Activated CD8-positive, alpha-beta memory T cell treated with anti-CD3 and anti-CD28 coated beads, Interleukin-2, amount 50 U/mL, for 1 hour (primary cell): ENCODE measurements at regions not wholly inside any gene's neighbourhood (a gene's known extent, or its start where the extent isn't known, plus 50 kb on each side); places are given as distances from the start of the nearest gene placed in this dataset.
"Not testable (repeated sequence)": the region's sequence is repeated elsewhere in the genome, so short reads cannot be mapped to it uniquely, and the experiment has no call there.

Experiments used
- DNase-seq: peaks from one replicate; pipeline ENCODE4 v3.0.0-alpha.2; 2020; ENCODE audit errors: extremely low read depth

DNA sequence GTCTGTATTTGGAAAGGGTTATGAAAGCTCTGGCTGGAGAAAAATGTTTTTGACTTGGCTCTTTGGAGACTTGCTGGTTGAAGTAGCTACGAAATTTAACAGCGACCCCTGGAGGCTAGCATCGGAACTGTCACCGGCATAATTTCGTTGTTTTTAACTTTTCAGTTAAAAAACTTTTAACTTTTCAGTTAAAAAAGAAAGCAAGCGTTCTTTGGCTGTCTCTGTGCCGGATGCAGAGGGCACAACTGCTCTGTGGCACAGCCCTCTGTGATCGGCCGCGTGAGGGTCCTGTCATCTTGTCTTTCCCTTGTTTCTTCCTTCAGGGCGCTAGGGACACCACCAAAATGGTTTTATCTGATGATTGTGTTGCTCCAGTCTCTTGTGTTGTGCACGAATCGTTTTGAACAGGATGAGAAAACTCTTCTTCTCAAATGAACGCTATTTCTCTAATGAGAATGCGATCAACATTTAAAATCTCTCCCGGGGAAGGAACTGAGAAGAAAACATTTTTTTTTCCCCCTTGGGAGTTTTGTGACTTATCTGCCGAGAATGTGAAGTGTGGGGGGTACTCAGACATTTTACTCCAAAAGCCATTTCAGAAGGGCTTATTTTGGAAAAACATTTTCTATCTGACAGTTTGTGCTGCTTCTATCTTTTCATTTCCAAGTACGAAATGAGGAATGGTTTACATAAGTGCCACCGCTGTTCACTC, 57.1 kb downstream of the ADCYAP1 start:
- no peak for DNase-seq

DNA sequence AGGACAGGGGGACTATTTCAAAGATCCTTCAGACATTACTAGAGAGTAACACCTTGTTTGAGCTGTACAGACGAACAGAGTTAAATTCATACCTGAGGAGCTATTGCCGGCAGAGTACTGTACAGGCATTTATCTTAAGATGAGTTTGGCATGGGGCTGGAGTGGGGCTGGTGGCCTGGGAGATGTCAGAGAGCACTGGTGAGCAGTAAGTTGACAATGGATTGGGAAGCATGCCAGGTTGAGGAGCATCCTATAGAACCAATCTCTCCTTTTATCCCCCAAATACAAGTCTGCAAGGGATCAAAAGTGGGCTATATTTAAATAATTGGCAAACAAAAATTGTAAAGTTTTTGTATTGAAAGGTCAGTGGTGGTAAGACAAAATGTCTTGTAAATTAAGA, 58.6 kb downstream of the ADCYAP1 start:
- no peak for DNase-seq

DNA sequence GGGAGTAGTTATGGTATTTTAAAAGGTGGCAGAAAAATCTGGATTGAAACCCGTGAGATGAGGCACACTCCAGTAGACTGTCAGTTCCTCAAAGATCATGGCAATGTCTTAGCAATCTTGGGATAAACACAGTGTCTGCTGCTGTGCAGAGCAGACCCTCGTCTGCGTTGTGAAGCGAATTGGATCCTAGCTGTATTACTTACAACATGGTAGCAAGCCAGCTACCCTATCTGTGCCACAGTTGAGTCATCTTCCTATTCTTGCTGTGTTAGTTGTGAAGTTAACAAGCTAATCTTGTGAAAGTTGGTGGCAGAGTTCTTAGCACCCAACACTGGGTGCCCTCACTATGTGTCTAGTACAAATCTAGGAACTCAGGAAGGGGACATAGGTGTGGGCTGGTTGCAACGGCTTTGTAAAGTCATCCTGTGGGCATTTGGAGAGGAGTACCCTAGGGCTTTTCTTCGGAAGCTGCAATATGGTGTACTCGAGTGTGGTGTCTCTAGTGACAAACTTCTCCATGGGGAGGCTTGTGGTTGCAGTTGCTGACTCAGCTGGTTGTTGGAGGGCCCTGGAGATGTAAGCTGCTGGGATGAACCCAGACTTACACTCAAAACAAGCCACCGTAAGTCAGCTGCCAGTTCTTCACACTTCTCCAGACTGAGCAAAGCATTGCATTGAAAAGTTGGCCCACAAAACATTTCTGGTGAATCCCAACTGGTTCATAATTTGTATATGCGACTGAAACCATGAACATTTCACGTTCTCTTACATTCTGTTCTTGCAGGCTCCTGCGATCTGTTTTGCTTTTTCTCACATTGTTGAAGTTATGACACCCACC, 61.5 kb downstream of the ADCYAP1 start:
- no peak for DNase-seq

DNA sequence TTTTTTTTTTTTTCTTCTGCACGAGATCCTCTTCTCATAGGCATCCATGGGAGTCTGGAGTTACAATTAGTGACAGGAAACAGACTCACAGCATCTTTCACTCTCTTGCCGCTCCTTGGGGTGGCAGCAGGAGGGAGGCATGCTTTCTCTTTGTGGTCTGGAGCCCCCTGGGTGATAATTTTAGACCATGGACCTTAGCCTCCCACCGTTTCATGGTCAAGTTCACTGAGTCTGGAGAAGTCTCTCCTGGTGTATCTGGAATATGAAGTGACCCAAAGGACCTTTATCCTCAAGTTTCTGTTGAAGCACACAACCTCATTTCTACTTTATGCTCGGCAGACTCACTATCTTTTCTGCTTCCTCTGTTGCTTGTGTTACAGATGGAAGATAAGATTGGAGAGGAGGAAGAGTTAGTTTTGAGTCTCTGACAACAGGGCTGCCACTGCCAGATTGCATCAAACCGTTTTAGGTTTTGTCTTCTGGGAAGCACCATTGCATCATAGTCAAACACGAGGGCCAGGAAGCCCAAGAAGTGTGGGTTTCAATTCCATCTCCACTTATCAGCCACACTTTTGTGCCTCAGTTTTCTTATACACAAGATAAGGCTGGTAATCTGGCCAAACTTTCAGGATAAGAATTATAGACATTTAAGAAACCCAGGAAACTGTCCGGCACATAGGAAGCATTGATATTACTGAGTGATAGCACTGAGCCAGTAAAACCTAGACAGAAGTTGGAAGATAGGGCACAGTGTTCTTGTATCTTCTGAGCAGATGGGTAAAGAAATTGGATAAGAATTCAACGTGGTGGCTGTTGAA, 62.3 kb downstream of the ADCYAP1 start:
- DNase-seq: no peak

DNA sequence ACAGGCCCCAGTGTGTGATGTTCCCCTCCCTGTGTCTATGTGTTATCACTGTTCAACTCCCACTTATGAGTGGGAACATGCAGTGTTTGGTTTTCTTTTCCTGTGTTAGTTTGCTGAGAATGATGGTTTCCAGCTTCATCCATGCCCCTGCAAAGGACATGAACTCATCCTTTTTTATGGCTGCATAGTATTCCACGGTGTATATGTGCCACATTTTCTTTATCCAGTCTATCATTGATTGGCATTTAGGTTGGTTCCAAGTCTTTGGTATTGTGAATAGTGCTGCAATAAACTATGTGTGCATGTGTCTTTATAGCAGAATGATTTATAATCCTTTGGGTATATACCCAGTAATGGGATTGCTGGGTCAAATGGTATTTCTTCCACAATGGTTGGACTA, 64.2 kb downstream of the ADCYAP1 start:
- not testable (repeated sequence) for DNase-seq

DNA sequence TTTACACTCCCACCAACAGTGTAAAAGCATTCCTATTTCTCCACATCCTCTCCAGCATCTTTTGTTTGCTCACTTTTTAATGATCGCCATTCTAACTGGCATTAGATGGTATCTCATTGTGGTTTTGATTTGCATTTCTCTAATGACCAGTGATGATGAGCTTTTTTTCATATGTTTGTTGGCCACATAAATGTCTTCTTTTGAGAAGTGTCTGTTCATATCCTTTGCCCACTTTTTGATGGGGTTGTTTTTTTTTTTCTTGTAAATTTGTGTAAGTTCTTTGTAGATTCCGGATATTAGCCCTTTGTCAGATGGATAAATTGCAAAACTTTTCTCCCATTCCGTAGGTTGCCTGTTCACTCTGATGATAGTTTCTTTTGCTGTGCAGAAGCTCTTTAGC, 64.6 kb downstream of the ADCYAP1 start:
- DNase-seq: not testable (repeated sequence)

DNA sequence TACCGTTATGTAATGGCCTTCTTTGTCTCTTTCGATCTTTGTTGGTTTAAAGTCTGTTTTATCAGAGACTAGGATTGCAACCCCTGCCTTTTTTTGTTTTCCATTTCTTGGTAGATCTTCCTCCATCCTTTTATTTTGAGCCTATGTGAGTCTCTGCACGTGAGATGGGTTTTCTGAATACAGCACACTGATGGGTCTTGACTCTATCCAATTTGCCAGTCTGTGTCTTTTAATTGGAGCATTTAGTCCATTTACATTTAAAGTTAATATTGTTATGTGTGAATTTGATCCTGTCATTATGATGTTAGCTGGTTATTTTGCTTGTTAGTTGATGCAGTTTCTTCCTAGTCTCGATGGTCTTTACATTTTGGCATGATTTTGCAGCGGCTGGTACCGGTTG, 69.9 kb downstream of the ADCYAP1 start:
- not testable (repeated sequence) for DNase-seq

DNA sequence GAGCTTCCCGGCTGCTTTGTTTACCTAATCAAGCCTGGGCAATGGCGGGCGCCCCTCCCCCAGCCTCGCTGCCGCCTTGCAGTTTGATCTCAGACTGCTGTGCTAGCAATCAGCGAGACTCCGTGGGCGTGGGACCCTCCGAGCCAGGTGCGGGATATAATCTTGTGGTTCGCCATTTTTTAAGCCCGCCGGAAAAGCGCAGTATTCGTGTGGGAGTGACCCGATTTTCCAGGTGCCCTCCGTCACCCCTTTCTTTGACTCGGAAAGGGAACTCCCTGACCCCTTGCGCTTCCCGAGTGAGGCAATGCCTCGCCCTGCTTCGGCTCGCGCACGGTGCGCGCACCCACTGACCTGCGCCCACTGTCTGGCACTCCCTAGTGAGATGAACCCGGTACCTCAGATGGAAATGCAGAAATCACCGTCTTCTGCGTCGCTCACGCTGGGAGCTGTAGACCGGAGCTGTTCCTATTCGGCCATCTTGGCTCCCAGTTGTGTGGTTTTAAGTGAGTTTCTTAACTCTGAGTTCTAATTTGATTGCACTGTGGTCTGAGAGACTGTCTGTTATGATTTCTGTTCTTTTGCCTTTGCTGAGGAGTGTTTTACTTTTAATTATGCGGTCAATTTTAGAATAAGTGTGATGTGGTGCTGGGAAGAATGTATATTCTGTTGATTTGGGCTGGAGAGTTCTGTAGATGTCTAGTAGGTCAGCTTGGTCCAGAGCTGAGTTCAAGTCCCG, 71.9 kb downstream of the ADCYAP1 start:
- not testable (repeated sequence) for DNase-seq

DNA sequence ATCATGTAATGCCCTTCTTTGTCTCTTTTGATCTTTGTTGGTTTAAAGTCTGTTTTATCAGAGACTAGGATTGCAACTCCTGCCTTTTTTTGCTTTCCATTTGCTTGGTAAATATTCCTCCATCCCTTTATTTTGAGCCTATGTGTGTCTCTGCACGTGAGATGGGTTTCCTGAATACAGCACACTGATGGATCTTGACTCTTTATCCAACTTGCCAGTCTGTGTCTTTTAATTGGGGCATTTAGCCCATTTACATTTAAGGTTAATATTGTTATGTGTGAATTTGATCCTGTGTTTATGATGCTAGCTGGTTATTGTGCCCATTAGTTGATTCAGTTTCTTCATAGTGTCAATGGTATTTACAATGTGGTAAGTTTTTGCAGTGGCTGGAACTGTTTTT, 72.7 kb downstream of the ADCYAP1 start:
- DNase-seq: not testable (repeated sequence)

DNA sequence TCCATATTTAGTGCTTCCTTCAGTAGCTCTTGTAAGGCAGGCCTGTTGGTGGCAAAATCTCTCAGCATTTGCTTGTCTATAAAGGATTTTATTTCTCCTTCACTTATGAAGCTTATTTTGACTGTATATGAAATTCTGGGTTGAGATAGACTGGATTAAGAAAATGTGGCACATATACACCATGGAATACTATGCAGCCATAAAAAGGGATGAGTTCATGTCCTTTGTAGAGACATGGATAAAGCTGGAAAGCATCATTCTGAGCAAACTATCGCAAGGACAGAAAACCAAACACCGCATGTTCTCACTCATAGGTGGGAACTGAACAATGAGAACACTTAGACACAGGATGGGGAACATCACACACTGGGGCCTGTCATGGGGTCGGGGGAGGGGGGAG, 73.1 kb downstream of the ADCYAP1 start:
- DNase-seq: not testable (repeated sequence)

DNA sequence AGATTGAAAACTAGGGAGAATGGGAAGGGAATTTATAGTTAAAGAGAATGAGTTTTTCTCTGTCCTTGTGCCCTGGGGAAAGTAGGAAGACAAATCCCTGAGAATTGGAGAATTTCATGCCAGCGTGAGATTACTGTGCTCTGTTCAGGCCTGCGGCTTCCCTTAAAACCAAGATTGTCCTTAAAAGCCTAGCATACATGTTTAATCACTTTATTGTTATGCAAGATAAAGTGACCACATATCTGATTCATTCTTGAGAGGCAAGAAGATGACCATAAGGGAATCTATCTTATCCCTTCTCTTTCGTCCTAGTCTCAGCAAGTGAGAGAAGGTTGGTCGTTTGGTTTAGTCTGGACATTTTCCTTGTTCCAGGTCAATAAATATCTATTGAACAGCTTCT, 75.9 kb downstream of the ADCYAP1 start:
- no peak for DNase-seq

DNA sequence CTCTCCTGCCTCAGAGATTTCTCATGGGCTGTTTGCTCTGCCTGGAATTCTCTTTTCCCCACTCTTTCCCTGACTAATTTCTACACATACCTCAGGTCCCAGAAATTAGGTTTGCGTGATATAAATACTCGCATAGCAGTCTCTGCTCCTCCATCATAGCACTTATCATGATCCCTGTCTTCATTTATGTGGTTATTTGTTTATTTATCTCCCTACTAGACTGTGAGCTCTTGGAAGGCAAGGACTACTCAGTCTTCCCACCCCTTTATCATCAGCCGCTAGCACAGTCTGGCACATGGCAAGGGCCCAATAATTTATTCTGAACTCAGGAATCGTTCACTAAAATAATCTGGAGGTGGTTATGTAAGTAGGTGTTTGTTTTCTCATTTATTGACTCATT, 79.3 kb downstream of the ADCYAP1 start:
- DNase-seq: no peak

DNA sequence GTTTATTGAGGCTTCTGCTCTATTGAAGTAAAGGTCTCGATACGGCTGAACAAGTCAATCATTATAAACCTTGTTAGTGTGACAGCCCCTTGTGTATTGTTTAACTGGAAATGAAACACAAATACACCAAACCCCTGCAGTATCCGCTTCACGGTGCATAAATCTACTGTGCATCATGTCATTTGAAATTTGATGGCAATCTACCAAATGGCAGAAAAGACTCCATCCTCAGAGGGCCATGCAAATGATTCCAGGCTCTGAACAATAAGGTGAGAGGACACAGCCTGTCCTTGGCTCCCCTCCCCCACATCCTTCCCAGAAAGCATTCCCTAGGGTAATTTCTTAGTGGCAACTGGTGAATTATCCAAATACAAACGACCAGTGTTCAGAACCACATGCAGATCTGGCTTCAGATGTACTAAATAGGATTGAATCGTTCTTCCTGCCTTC, 80.6 kb downstream of the ADCYAP1 start:
- DNase-seq: no peak

DNA sequence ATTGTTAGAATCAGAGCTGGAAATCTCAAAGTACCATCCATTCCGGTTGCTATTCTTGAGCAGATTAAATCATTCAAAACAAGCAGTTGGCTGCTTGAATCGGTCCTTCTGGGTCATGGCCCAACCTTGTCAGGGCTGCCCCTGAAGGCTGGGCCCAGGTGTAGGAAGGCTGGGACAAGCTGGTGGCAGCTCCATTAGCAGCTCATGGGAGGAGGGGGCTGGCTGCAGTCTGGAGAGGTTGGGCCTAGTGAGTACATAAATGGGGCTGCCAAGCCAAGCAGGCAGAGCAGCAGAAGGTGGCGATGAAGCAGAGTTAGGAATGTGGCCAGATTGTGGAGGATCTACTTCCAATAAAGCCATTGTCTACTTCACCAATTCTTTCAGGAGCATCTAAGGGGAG, 81.4 kb downstream of the ADCYAP1 start:
- DNase-seq: no peak

DNA sequence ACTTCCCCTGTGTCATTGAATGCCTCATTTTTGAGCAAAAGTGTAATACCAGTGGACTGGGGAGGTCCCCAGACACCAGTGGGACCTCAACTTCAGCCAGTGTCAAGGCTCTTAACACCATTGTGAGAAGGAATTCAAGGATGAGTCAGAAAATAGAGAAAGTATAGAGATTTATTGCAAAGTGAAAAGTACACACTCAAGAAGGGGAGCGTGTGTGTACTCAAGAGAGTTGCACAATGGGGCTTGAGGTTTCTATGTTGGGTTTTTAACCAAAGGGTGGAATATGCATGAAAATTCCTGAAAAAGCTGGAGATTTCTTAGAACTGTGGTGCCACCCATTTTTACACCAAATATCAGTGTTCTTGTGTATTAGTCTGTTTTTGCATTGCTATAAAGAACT, 81.9 kb downstream of the ADCYAP1 start:
- DNase-seq: no peak

DNA sequence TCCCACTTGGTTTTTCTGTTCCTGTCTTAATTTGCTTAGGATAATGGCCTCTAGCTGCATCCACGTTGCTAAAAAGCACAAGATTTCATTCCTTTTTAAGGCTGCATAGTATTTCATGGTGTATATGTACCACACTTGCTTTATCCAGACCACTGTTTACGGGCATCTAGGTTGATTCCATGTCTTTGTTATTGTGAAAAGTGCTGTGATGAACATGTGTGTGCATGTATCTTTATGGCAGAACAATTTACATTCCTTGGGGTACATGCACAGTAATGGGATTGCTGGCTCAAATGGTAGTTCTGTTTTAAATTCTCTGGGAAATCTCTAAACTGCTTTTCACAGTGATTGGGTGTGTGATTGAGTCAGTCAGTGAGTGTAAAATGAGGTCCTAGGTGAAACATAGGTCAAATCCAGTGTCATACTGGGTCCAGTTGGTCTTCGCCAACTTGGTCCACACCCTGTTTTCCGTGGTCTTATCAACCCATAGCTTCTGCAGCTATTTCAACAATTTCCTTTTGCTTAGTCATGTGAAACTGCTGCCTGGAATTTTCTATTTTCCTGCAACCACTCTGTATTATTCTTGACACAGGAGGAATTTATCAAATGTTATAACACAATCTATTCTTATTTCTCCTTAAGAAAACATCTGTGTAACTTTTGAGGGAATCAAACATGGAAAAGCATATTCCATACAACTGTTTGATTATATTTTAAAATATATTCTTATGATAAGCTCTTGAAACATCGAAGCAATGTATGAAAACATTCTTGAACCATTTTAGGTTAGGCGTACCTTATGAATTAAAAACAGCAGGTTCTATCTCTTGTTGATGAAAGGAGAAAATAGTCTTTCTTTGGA, 82.9 kb downstream of the ADCYAP1 start:
- DNase-seq: no peak

DNA sequence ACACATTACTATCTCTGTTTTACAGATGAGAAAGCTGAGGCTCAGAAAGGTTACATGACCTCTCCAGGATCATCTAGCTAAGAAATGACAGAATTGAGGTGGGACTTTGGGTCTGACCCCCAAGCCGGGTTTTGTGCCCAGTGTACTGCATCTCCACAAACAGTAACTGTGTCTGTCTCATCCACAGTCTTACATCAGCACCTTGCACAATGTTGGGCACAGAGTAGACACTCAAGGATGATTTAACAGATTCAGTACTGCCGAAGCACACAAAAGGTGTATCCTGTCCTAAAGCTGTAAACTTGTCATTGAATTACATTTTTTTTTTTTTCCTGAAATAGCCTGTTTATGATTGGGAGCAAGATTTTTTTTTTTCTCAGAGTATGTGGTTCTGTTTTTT, 84.8 kb downstream of the ADCYAP1 start:
- no peak for DNase-seq

DNA sequence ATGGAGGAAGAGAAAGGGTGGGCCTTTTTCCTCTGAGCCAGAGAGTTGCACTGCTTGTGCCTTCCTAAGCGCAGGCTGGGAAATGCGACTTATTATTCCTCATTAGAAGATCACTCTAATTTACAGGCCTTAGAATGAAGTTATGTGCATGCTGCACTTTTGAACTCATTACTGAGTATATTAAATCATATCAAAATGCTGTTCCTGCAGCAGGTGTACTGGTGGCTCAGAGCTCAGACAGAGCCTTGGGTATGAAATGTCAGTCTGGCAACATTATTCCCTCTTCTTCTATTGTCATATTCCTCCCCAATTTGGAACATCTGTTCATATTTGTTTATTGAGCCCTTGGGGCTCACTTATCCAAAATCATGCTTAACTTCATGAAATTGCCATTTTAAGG, 85.5 kb downstream of the ADCYAP1 start:
- no peak for DNase-seq

DNA sequence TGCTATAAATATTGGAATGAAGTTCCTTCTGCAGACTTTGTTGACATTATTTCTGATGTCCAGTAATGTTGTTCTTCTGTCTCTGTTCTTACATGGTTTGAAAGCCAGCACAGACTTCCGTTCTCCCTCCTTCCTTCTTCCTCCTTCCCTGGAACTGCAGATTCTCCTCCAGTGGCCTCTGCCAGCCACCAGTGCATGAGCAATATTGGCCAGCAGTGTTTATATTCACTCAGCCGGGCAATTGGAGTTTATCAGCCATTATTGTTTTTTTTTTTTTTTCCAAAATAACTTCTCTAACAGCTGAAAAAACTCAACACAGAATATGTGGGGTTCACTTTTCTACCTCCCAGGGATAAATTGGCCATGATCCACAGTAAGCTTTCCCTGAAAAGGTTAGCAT, 86.8 kb downstream of the ADCYAP1 start:
- no peak for DNase-seq

DNA sequence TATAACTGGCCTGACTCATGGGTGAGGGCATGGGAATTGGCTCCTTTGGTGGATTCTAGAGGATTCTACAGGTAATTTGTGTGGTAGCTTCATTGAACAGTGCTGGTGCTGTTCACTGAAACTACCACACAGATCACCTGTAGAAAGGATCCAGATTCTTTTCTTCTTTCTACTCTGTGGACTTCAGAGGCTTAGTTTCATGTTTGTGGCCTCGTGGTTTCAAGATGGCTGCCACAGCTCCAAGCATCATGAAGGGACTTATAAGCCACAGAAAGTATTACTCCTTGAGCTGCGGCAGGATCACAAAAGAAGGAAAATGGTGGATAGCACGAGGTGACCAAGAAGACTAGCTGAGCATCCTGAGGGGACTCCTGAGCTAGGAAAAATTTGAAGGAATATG, 88.9 kb downstream of the ADCYAP1 start:
- no peak for DNase-seq

DNA sequence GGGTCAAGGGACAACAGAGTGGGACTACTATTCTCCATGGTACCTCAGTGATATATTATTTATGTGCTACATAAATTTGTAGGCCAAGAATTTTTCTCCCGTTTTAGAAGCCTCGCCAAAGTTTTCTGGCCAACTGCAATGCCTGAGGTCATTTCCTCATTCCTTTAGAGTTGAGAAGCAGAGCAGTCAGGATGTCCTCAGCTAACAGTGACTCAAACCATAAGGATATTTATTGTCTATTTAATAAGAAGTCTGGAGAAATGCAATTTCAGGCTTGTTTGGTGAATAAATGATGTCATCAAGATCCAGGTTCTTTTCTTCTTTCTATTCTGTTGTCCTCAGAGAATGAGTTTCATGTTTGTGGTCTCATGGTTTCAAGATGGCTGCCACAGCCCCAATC, 91.0 kb downstream of the ADCYAP1 start:
- no peak for DNase-seq
